ENCODE measurements at regions not wholly inside any gene's neighbourhood (a gene's known extent, or its start where the extent isn't known, plus 50 kb on each side); places are given as distances from the start of the nearest gene placed in this dataset.

- DNase-seq = no peak
Measured at GRCh38 chr22:27019827-27020226, 362.4 kb downstream of the MIAT start.

GRCh38 chr22:27022274-27022895 lies 365.0 kb downstream of the MIAT start:
- no peak for DNase-seq

- no peak for DNase-seq
Measured at GRCh38 chr22:27022896-27023361, 365.5 kb downstream of the MIAT start.

- DNase-seq = no peak
Measured at GRCh38 chr22:27023591-27023990, 366.2 kb downstream of the MIAT start.

GRCh38 chr22:27024982-27025381 lies 367.6 kb downstream of the MIAT start:
- DNase-seq = no peak

GRCh38 chr22:27028093-27028492 lies 370.7 kb downstream of the MIAT start:
- DNase-seq = no peak

GRCh38 chr22:27029584-27030130 lies 372.3 kb downstream of the MIAT start:
- no peak for DNase-seq

GRCh38 chr22:27032091-27032761 lies 374.8 kb downstream of the MIAT start:
- DNase-seq = no peak

- no peak for DNase-seq
Measured at GRCh38 chr22:27041745-27042310, 384.4 kb downstream of the MIAT start.

GRCh38 chr22:27043262-27043661 lies 385.9 kb downstream of the MIAT start:
- no peak for DNase-seq

GRCh38 chr22:27045103-27045947 lies 387.9 kb downstream of the MIAT start:
- no peak for DNase-seq

- DNase-seq = no peak
Measured at GRCh38 chr22:27046086-27046485, 388.7 kb downstream of the MIAT start.

- no peak for DNase-seq
Measured at GRCh38 chr22:27046603-27047002, 389.2 kb downstream of the MIAT start.

- DNase-seq = no peak
Measured at GRCh38 chr22:27050771-27051170, 393.4 kb downstream of the MIAT start.

- DNase-seq = no peak
Measured at GRCh38 chr22:27051407-27051806, 394.0 kb downstream of the MIAT start.

- DNase-seq = no peak
Measured at GRCh38 chr22:27057717-27058116, 400.3 kb downstream of the MIAT start.

- no peak for DNase-seq
Measured at GRCh38 chr22:27060190-27060589, 402.8 kb downstream of the MIAT start.

- no peak for DNase-seq
Measured at GRCh38 chr22:27062910-27063309, 405.5 kb downstream of the MIAT start.

- no peak for DNase-seq
Measured at GRCh38 chr22:27063406-27063805, 406.0 kb downstream of the MIAT start.

- DNase-seq = no peak
Measured at GRCh38 chr22:27063841-27064240, 406.5 kb downstream of the MIAT start.

GRCh38 chr22:27064386-27064785 lies 407.0 kb downstream of the MIAT start:
- DNase-seq = no peak

- DNase-seq = no peak
Measured at GRCh38 chr22:27065279-27065678, 407.9 kb downstream of the MIAT start.

GRCh38 chr22:27066856-27067255 lies 409.5 kb downstream of the MIAT start:
- DNase-seq = no peak

All from stimulated activated naive CD4-positive, alpha-beta T cell treated with Interleukin-2 at 50 U/mL for 16 hours (primary cell).